SK-N-MC (cell line): ENCODE measurements at regions not wholly inside any gene's neighbourhood (a gene's known extent, or its start where the extent isn't known, plus 50 kb on each side); places are given as distances from the start of the nearest gene placed in this dataset.

Experiments
- EZH2 ChIP-seq: fragments of 200-600 bp; sonication (generic); IDR thresholded peaks from one replicate; pipeline ENCODE4 v1.6.1; 2017; ENCODE audit warnings: antibody characterized with exemption
- POLR2AphosphoS5 ChIP-seq: IDR thresholded peaks from 2 replicates; pipeline ENCODE4 v1.6.1; 2012; ENCODE audit warnings: mild to moderate bottlenecking, low read depth, low read length, borderline replicate concordance

- no peak for TF ChIP-seq EZH2
- no peak for TF ChIP-seq POLR2AphosphoS5
Observed at GRCh38 chr5:114208120-114208519, 153.8 kb upstream of the KCNN2 start.
